ENCODE measurements at regions not wholly inside any gene's neighbourhood (a gene's known extent, or its start where the extent isn't known, plus 50 kb on each side); places are given as distances from the start of the nearest gene placed in this dataset.

DNA sequence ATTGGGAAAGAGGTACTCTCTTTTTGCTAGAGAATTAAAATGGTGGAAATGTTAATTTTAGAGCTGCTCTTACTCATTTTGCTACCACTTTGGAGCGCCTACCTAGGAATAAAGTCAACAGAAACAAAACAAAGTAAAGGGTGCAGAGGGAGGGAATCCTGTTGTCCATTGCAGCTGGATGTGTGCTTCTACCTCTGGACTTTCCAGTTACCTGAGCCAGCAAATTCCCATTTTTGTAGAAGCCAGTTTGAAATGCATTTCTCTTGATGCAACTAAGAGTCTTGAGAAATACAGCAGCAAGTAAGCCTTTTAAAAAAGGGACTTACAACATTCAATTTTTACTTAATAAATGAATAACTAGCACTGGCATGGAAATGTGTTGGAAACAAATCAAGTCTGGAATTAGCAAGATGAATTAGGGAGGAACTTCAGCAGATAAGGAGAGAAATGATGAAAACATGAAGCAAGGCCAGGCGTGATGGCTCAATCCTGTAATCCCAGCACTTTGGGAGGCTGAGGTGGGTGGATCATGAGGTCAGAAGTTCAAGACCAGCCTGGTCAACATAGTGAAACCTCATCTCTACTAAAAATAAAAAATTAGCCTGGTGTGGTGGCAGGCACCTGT is 113.5 kb upstream of the CTTNBP2 start:
- TF ChIP-seq, protein P1, sequence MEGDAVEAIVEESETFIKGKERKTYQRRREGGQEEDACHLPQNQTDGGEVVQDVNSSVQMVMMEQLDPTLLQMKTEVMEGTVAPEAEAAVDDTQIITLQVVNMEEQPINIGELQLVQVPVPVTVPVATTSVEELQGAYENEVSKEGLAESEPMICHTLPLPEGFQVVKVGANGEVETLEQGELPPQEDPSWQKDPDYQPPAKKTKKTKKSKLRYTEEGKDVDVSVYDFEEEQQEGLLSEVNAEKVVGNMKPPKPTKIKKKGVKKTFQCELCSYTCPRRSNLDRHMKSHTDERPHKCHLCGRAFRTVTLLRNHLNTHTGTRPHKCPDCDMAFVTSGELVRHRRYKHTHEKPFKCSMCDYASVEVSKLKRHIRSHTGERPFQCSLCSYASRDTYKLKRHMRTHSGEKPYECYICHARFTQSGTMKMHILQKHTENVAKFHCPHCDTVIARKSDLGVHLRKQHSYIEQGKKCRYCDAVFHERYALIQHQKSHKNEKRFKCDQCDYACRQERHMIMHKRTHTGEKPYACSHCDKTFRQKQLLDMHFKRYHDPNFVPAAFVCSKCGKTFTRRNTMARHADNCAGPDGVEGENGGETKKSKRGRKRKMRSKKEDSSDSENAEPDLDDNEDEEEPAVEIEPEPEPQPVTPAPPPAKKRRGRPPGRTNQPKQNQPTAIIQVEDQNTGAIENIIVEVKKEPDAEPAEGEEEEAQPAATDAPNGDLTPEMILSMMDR (IDR thresholded peaks at IDR 0.05; ENCODE audit: poor library complexity) = no peak
- no peak for TF ChIP-seq EZH2 (IDR thresholded peaks at IDR 0.05; ENCODE audit: borderline replicate concordance)
